Colonic mucosa (tissue), 4 donors: ENCODE measurements at regions not wholly inside any gene's neighbourhood (a gene's known extent, or its start where the extent isn't known, plus 50 kb on each side); places are given as distances from the start of the nearest gene placed in this dataset.

Experiments used
- DNase-seq: peaks from one replicate; pipeline ENCODE4 v3.0.0-alpha.2; 2020
- H3K27ac ChIP-seq: fragments of 200-600 bp; one replicate; pipeline ENCODE4 v1.8.0; 2021
- H3K27me3 ChIP-seq: fragments of 200-600 bp; one replicate; pipeline ENCODE4 v1.8.0; 2021
- H3K36me3 ChIP-seq: fragments of 200-600 bp; one replicate; pipeline ENCODE4 v1.8.0; 2021
- H3K4me1 ChIP-seq: fragments of 200-600 bp; one replicate; pipeline ENCODE4 v1.8.0; 2021; ENCODE audit warnings: mild to moderate bottlenecking
- H3K4me3 ChIP-seq: fragments of 200-600 bp; one replicate; pipeline ENCODE4 v1.8.0; 2021
- H3K9ac ChIP-seq, 2 donors: one replicate each; pipeline ENCODE4 v1.7.0; 2013; ENCODE audit warnings: control low read depth in 2 of 2, low read depth in 2 of 2, low read length in 2 of 2
- H3K9me3 ChIP-seq: fragments of 200-600 bp; one replicate; pipeline ENCODE4 v1.8.0; 2021
- intact Hi-C: fragments of 100-400 bp; cut with DNase I; formaldehyde crosslinking; loops from one replicate; pipeline ENCODE4 v1.14.1; 2022
- TF ChIP-seq, protein P1 (sequence below): fragments of 200-600 bp; IDR thresholded peaks from one replicate; pipeline ENCODE4 v1.8.0; 2022; ENCODE audit warnings: antibody characterized with exemption, mild to moderate bottlenecking
- donor health status: healthy.
- donor health status: DM: no; HTN: no; CAD: no.
- donor health status: DM: no; HTN: no; CAD: no.

DNA sequence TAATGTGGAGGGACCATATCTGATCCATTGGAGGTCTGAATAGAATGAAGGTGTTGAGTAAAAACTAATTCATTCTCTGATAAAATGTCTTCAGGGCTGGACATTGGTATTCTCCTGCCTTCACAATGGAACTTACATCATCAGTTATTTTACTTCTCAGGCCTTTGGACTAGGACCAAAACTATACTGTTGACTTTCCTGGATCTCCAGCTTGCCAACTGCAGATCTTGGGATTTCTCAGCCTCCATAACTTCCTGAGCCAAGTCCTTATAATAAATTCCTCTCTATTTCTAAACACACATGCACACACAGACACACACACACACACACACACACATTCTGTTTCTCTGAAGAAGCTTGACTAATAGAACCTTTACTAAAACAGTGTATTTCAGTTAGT, 1858.6 kb upstream of the ADGRL3 start:
- intact Hi-C loops, result no loop called here
- Histone ChIP-seq H3K27ac (no peak overlapping the region), H3K9me3 (no peaks in the 10 kb centered on the region), H3K9ac (no peak overlapping the region), H3K27me3 (no peaks in the 10 kb centered on the region), H3K4me3 (no peak overlapping the region), H3K4me1 (no peaks in the 10 kb centered on the region), H3K36me3 (no peaks in the 10 kb centered on the region)
- no peak for DNase-seq
- TF ChIP-seq, protein P1, sequence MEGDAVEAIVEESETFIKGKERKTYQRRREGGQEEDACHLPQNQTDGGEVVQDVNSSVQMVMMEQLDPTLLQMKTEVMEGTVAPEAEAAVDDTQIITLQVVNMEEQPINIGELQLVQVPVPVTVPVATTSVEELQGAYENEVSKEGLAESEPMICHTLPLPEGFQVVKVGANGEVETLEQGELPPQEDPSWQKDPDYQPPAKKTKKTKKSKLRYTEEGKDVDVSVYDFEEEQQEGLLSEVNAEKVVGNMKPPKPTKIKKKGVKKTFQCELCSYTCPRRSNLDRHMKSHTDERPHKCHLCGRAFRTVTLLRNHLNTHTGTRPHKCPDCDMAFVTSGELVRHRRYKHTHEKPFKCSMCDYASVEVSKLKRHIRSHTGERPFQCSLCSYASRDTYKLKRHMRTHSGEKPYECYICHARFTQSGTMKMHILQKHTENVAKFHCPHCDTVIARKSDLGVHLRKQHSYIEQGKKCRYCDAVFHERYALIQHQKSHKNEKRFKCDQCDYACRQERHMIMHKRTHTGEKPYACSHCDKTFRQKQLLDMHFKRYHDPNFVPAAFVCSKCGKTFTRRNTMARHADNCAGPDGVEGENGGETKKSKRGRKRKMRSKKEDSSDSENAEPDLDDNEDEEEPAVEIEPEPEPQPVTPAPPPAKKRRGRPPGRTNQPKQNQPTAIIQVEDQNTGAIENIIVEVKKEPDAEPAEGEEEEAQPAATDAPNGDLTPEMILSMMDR, result no peak

DNA sequence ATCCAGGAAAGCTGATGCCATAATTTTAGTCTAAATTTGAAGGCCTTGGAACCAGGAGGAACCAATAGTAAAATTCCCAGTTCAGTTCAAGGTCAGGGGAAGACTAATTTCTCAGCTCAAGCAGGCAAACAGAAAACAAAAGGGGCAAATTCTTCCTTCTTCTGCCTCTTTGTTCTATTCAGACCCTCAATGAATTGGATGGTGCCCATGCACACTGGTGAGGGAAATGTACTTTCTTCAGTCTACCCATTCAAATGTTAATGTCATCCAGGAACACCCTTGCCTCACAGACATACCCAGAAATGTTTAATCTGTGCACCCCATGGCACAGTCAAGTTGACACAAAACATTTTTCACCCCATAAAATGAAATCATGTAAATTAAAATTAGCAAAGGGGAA, 1851.2 kb upstream of the ADGRL3 start:
- H3K36me3 ChIP-seq, result no peaks in the 10 kb centered on the region
- H3K27me3 ChIP-seq, result no peaks in the 10 kb centered on the region
- TF ChIP-seq, protein P1, result no peak
- H3K27ac ChIP-seq, result no peak overlapping the region
- no peak overlapping the region for H3K9ac ChIP-seq
- no peak overlapping the region for H3K4me3 ChIP-seq
- intact Hi-C loops, result no loop called here
- H3K9me3 ChIP-seq, result no peaks in the 10 kb centered on the region
- no peaks in the 10 kb centered on the region for H3K4me1 ChIP-seq
- DNase-seq, result no peak

DNA sequence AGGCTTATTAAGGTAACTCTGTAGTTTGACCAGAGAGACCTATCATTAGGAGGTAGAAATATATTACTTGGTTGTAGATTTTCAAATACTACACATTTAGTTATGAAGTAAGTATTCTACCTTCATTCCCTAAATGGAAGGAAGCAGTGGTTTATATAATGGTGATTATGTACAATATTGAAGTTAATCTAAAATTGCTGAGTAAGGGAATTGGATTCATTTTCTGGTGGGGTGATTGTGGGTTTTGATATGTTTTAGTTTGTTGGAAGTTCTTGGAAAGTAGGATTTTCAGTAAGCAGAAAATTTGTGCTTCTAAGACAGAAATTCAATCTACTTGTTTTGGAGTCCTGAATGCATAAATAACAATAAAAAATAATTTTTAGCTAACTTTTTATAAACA, 1830.9 kb upstream of the ADGRL3 start:
- TF ChIP-seq, protein P1, result no peak
- H3K27ac ChIP-seq, result no peak overlapping the region
- no peaks in the 10 kb centered on the region for H3K27me3 ChIP-seq
- no peaks in the 10 kb centered on the region for H3K9me3 ChIP-seq
- no peak for DNase-seq
- H3K4me3 ChIP-seq, result no peak overlapping the region
- intact Hi-C loops, result no loop called here
- H3K9ac ChIP-seq, result no peak overlapping the region
- H3K36me3 ChIP-seq, result no peaks in the 10 kb centered on the region
- H3K4me1 ChIP-seq, result no peaks in the 10 kb centered on the region

DNA sequence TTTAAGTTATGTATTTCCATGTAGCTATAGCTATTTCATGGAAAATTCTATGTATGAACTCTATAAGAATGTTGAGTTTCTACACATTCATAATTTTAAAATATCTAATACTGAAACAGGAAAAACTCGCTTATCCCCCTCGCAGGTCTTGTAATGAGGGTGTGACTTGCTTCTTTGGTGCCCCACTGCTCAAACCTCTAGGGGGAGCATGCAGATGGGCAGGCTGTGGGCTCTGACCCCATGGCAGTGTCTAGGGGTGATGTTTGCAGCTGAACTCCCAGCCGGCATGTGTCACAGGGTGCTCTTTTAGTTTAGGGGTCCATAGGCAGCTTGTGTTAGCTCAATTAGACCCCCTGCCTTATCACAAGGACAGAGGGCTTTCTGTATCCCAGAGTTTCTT, 1825.7 kb upstream of the ADGRL3 start:
- H3K4me1 ChIP-seq, result no peaks in the 10 kb centered on the region
- intact Hi-C loops, result no loop called here
- H3K9me3 ChIP-seq, result no peaks in the 10 kb centered on the region
- no peak overlapping the region for H3K9ac ChIP-seq
- TF ChIP-seq, protein P1, result no peak
- H3K4me3 ChIP-seq, result no peak overlapping the region
- no peak overlapping the region for H3K27ac ChIP-seq
- DNase-seq, result no peak
- no peaks in the 10 kb centered on the region for H3K27me3 ChIP-seq
- H3K36me3 ChIP-seq, result no peaks in the 10 kb centered on the region

DNA sequence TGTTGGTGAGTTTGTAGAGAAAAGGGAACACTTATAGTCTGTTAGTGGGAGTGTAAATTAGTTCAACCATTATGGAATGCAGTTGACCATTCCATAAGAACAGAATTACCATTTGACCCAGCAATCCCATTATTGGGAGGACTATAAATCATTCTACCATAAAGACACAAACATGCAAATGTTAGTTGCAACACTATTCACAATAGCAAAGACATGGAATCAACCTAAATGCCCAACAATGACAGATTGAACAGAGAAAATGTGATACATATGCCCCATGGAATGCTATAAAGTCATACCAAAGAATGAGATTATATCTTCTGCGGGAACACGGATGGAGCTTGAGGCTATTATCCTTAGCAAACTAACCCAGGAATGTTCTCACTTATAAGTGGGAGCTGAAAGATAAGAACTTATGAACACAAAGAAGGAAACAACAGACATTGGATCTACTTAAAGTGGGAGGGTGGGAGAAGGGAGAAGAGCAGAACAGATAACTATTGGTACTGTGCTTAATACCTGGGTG, 1819.2 kb upstream of the ADGRL3 start:
- H3K9ac ChIP-seq, result no peak overlapping the region
- no peak for DNase-seq
- no peaks in the 10 kb centered on the region for H3K9me3 ChIP-seq
- H3K4me3 ChIP-seq, result no peak overlapping the region
- TF ChIP-seq, protein P1, result no peak
- no peaks in the 10 kb centered on the region for H3K4me1 ChIP-seq
- intact Hi-C loops, result no loop called here
- no peak overlapping the region for H3K27ac ChIP-seq
- no peaks in the 10 kb centered on the region for H3K36me3 ChIP-seq
- H3K27me3 ChIP-seq, result no peaks in the 10 kb centered on the region

DNA sequence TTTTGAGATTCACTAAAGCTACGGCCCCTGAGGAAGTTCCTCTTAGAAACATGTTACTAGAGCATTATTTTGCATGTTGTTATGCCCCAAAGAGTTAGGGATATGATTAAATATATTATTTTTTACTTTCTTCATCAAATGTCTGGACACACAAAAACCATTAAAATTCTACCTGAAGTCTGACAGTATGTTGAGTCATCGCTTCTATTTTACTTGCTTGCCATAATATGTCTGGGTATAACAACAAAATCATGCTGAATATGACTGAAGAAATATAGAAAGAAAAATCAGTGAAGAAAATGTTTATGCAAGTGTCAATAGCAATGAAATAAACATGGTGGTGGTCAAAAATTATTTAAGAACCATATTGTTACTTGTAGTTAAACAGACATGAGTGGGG, 1818.5 kb upstream of the ADGRL3 start:
- Histone ChIP-seq H3K4me3 (no peak overlapping the region), H3K36me3 (no peaks in the 10 kb centered on the region), H3K9me3 (no peaks in the 10 kb centered on the region), H3K27ac (no peak overlapping the region), H3K4me1 (no peaks in the 10 kb centered on the region), H3K9ac (no peak overlapping the region), H3K27me3 (no peaks in the 10 kb centered on the region)
- TF ChIP-seq, protein P1, result no peak
- intact Hi-C loops, result no loop called here
- no peak for DNase-seq
